ENCODE measurements at regions not wholly inside any gene's neighbourhood (a gene's known extent, or its start where the extent isn't known, plus 50 kb on each side); places are given as distances from the start of the nearest gene placed in this dataset.
"Not testable (repeated sequence)": the region's sequence is repeated elsewhere in the genome, so short reads cannot be mapped to it uniquely, and the experiment has no call there.

GRCh38 chr6:93943661-93944060, 524.3 kb upstream of the EPHA7 start:
- DNase-seq = no peak

GRCh38 chr6:93940381-93940780, 521.0 kb upstream of the EPHA7 start:
- no peak for DNase-seq

- no peak for DNase-seq
Measured at GRCh38 chr6:93932175-93932574, 512.8 kb upstream of the EPHA7 start.

GRCh38 chr6:93927731-93928130, 508.4 kb upstream of the EPHA7 start:
- no peak for DNase-seq

GRCh38 chr6:93919365-93919764, 500.0 kb upstream of the EPHA7 start:
- no peak for DNase-seq

- no peak for DNase-seq
Measured at GRCh38 chr6:93918258-93918657, 498.9 kb upstream of the EPHA7 start.

GRCh38 chr6:93917216-93917615, 497.9 kb upstream of the EPHA7 start:
- DNase-seq = no peak

- no peak for DNase-seq
Measured at GRCh38 chr6:93916716-93917115, 497.4 kb upstream of the EPHA7 start.

GRCh38 chr6:93915961-93916360, 496.6 kb upstream of the EPHA7 start:
- no peak for DNase-seq

GRCh38 chr6:93902517-93902916, 483.2 kb upstream of the EPHA7 start:
- DNase-seq = no peak

GRCh38 chr6:93900142-93900541, 480.8 kb upstream of the EPHA7 start:
- no peak for DNase-seq

GRCh38 chr6:93896081-93896480, 476.7 kb upstream of the EPHA7 start:
- DNase-seq = no peak

GRCh38 chr6:93894521-93894920, 475.2 kb upstream of the EPHA7 start:
- DNase-seq = no peak

- no peak for DNase-seq
Measured at GRCh38 chr6:93889713-93890112, 470.4 kb upstream of the EPHA7 start.

GRCh38 chr6:93886416-93886815, 467.1 kb upstream of the EPHA7 start:
- DNase-seq = no peak

- no peak for DNase-seq
Measured at GRCh38 chr6:93859971-93860370, 440.6 kb upstream of the EPHA7 start.

- no peak for DNase-seq
Measured at GRCh38 chr6:93858213-93858612, 438.9 kb upstream of the EPHA7 start.

GRCh38 chr6:93849857-93850256, 430.5 kb upstream of the EPHA7 start:
- DNase-seq = no peak

GRCh38 chr6:93848031-93848742, 428.8 kb upstream of the EPHA7 start:
- no peak for DNase-seq

GRCh38 chr6:93842178-93842577, 422.8 kb upstream of the EPHA7 start:
- no peak for DNase-seq

GRCh38 chr6:93835451-93836145, 416.2 kb upstream of the EPHA7 start:
- DNase-seq = not testable (repeated sequence)

- not testable (repeated sequence) for DNase-seq
Measured at GRCh38 chr6:93835026-93835425, 415.7 kb upstream of the EPHA7 start.

- DNase-seq = not testable (repeated sequence)
Measured at GRCh38 chr6:93833326-93833725, 414.0 kb upstream of the EPHA7 start.

GRCh38 chr6:93829757-93830156, 410.4 kb upstream of the EPHA7 start:
- not testable (repeated sequence) for DNase-seq

Measured in muscle of back (tissue), 3 donors.